GM19395 (cell line): ENCODE measurements at regions not wholly inside any gene's neighbourhood (a gene's known extent, or its start where the extent isn't known, plus 50 kb on each side); places are given as distances from the start of the nearest gene placed in this dataset.
"Not testable (repeated sequence)": the region's sequence is repeated elsewhere in the genome, so short reads cannot be mapped to it uniquely, and the experiment has no call there.

Experiments used
- ATAC-seq: cut with Tn5 transposase; IDR thresholded peaks from one replicate; pipeline ENCODE4 v1.9.1; 2021; ENCODE audit warnings: mild to moderate bottlenecking, moderate library complexity; ENCODE audit not compliant: unreplicated experiment

DNA sequence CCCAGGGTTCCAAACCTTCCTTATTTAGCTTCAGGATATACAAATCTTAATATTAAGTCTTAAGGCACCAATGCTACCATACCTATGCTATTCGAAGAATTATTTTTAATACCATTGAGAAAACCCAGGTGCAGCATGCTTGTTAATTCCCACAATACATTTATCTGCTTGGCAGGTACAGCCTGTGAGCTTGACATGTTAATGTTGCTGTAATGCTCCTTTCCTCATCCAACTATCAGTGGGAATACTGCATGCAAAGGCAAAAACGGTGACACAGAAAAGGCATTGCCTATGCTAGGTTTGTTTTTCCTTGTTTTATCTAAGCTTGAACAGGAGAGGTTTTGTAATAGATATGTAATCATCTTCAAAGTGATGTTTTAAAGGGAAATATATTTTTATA is 135.7 kb upstream of the COX7C start:
- ATAC-seq, result no peak

DNA sequence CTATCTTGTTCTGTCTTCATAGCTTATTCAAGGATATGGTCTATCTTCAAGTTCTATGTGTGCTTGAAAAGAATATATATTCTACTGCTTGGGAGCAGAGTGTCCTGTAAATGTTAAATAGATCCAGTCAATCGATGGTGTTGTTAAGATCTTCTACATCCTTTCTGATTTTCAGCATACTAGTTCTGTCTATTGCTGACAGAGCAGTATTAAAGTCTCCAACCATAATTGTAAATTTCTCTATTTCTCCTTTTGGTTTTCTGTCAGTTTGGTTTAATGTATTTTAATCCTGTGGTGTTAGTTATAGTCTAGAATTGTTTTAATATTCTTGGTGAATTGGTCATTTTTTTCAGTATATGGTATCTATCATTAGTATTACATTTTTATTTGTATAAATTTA is 124.0 kb upstream of the COX7C start:
- no peak for ATAC-seq

DNA sequence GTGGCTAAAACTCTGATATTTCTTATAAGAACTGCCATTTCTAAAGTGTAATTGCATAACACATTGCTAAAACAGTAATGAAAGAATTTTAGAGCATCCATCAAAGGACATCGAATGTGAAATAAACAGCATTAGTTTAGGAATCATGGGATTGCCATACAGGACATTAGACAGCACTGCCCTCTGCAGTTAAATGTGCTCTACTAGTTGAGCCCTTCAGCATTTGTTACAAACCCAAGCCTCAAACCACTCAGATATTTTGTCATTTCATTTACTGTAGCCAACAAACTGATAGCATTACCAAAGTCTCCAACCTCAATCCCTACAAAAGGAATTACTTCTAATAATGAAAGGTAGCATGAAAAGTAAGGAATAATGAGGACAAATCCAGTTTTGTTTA is 116.8 kb upstream of the COX7C start:
- ATAC-seq, result no peak

DNA sequence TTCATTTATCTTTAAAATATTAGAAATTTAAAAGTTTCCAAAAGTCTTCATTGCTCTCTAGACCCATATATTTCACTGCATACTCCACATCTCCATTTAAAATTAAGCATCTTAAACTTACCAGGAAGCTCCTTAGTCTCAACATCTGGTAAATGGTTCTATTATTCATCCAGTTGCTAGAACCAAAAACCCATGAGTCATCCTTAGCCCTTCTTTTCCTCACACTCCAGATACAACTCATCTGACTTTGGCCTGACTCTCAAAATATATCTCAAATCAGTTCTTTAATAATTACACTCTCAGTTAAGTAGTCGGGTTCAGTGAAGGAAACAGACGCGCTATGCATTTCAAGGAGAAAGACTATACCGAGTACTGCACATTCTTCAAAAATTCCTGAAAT is 110.2 kb upstream of the COX7C start:
- no peak for ATAC-seq

DNA sequence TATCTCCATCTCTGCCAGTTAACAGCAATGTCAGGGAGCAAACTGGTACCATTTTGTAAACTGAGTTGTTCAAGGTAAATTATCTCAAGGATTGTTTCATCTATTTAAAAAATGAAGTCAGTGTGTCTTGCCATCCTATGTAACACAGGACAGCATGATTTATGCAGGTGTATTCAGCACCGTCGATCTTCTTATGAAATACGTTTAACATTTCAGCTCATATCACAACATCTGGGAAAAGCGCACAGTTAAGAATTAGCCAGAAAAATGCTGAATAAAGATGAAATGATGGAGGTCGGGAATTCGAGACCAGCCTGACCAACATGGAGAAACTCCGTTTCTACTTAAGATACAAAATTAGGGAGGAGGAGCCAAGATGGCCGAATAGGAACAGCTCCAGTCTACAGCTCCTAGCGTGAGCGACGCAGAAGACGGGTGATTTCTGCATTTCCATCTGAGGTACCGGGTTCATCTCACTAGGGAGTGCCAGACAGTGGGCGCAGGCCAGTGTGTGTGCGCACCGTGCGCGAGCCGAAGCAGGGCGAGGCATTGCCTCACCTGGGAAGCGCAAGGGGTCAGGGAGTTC is 107.3 kb upstream of the COX7C start:
- not testable (repeated sequence) for ATAC-seq

DNA sequence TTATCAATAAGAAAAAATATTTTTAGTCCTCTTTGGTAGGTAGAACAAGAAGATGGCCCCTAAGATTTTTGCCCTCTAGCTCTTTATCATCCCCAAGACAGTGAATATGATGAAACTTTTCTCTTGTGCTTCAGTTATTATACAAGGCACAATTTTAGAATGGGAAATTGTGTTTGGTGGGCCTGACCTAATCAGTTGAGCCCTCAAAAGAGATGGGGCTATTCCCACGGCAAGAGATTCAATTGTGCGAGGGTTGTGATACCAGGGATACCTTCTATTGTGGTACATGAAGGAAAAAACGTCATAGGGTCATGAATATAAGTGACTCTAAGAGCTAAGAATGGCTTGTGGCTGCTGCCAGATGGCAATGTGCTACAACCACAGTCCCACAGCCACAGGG is 94.0 kb upstream of the COX7C start:
- no peak for ATAC-seq

DNA sequence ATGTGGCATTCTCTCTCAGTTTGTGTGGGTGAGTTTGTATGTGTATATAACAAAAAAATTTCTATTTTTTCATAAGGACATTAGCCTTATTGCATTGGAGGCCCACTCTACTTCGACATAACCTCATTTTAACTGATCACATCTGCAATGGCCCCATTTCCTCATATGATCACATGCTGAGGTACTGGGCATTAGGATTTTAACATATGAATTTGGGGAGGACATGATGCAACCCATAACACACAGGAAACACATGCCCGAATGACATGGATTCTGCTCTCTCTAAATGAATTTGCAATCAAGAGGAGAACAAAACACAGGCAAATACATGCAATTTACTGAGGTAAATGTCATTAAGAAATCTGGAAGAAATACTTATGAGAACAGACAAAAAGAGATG is 92.1 kb upstream of the COX7C start:
- ATAC-seq, result no peak

DNA sequence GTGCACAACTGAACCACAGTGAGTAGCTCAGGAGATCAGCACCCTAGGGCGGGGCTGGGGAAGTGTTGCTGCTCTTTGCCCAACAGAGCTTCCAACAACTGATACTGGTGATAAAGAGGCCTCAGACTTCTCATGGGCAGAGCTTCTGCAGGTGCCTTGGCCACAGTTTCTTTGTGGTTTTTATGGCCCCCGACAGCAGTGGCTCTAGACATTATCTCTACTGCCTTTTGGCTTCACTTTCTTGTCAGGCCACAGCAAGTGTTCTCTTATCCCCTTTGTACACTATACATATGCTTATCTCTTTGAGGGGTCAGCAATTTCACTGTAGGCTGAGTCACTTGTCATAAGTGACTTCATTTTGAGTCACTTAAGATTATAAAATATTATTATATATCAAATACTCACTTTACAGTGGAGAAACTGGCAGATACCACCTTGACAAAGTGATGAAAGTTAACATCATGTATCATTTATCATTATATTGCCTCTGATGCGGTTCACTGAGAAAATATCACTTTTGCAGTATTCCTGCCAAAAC is 90.9 kb upstream of the COX7C start:
- peak; percentile 61 for ATAC-seq

DNA sequence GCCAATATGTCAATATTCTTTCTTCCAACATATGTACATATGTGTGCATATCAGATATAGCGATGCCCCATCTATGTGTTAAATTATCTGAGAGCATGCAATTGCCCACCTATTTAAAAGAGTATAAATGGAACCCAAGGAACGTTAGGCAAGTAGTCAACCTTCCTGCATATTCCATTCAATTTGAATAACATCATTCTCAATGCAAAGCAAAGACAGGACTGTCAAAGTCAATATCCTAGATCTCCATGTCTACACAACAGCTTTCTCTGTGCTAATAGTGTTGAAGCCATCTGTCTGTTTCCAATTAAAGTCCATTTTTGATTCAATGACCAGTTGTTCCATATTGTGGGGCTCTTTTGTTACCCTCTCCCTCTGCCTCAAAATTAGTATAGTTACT is 85.3 kb upstream of the COX7C start:
- ATAC-seq, result no peak

DNA sequence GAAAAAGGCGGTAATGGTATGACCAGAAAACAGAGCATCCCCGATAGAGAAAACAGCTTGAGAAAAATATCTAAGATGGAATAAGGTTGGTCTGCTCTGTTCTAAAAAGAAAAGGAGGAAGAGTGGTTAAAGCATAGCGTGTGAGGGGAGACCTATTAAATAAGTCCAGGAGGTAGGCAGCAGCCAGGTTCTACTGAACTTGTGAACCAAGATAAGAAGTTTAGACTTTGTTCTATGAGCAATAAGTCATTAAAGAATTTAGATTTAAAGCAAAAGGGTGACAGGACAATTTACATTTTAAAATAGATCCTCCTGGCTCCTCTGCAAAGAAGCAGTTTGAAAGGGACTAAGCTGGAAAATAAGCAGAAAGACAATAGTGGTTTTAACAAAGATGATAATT is 81.3 kb upstream of the COX7C start:
- no peak for ATAC-seq

DNA sequence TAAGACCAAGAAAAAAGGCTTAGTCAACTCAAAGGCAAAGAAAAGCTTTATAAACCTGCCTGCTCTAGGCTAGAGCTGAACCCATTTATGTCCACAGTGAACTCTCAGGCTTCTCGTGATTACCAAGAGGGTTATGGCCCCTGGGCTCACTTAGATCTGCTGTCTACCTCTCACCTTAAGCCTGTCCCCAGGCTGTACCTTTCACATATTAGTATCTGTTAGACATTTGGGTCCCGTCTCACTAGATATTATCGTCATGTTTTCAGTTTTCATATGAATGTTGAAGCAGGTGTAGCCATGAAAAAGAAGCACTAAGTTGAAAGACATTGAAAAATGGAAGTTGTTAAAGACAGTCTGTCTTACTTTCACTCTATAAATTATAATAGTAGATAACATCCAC is 75.2 kb upstream of the COX7C start:
- peak; percentile 87 for ATAC-seq

DNA sequence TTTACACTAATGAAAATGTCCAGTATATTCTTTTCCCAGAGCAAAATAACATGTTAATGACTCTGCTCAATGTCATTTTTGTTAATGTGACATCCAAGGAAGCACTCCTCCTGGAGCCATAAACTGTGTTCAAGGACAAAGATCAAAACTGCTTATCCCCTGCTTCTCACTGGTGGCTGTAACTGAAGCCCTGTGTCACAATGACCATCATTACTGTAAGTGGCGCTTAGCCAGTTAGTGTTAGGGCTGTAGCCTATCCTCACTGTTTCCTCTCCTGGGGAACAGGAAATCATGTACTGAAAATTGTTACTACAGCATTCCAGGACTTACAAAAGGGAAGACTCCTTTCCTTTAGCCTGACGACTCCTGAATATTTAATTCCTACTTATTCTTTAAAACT is 71.7 kb upstream of the COX7C start:
- no peak for ATAC-seq

DNA sequence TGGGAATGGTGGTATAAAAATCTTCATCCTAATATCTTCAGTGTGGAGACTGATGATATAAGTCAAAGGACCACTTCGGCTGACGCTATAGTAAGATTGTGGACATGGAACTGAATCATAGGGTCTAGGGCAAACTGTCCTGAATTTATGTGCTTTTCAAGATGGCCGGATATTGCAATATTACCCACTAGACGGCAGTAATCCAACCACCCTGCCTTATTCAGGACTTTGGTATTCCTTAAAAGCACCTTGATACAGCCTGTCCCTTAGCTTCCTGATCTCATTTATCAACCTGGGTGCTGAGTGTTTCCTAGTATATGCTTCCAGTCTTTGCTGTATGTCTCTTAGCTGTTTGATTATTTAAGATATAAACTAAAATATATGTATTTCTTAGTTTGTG is 71.2 kb upstream of the COX7C start:
- ATAC-seq, result no peak

DNA sequence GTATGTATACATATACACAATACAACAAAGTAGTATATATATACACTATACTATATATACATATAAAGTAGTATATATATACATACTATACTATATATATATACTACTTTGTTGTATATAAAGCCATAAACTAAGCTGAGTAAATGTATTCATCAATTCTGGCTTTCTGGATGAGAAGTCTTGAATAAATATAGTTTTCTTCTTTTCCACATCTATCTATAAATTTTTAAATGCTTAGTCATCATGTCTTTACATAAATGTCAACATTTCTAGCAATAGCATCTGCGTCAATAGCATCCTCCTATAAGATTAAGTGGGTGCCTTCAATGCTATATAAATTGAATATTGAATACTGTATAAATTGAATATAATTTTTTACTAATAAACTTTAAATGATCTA is 63.1 kb upstream of the COX7C start:
- no peak for ATAC-seq

DNA sequence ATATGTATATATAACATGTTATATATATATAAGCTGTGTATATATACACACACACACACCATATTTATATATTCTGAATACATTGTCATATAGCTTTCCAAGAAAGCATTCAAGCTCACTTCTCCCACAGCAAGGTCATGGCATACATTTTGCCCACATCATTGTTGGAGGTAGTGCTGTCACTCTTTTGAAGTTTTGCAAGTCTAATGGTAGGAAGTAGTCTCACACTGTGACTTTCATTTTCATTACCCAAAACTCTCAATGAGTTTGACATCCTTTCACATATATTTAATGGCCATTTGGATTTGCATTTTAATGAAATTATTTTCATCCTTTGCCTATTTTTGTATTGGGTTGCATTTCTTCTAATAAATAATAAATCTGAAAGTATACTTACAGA is 59.8 kb upstream of the COX7C start:
- ATAC-seq, result peak; percentile 71

DNA sequence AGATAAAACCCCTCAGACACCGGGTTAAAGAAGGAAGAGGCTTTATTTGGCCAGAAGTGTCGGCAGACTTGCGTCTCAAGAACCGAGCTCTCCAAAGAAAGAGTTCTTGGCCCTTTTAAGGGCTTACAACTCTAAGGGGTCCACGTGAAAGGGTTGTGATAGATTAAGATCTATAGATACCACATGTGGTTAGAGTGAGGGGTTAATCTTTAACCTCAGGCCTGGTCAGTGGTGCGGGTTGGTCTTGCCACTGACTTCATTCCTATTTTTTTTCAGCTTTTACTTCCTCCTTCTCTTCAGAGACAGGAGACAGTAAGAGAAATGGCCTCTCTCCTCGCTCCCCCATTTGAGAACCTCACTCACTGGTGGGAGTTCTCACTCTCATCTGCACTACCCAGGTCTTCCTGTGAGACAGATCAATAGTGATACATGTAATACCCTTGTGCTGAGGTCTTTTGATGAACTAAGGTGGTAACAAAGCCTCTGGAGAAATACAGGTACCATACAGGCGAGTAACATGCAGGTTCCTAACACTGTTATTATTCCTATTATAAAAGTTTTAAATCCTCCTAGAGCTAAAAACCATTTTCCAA is 52.4 kb upstream of the COX7C start:
- ATAC-seq, result peak; percentile 81

DNA sequence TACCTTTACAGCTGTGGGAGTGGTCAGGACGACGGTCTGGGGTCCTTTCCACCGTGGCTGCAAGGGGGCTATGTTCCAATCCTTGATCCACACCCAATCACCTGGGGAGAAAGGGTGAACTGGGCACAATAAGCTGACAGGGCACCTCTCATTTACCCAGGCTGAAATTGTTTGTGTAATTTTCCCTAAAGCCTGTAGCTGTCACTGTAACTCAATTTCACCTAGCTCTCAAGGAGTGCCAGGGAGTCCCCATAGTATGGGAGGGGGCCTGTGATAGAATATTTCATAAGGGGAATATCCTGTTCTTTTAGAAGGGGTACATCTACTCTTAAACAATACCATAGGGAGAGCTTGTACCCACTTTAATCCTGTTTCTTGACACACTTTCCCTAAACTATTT is 51.7 kb upstream of the COX7C start:
- ATAC-seq, result not testable (repeated sequence)
